Adrenal gland (tissue), 5 donors: ENCODE measurements at regions not wholly inside any gene's neighbourhood (a gene's known extent, or its start where the extent isn't known, plus 50 kb on each side); places are given as distances from the start of the nearest gene placed in this dataset.

ENCODE experiments used
- POLR2A ChIP-seq, 2 donors: fragments of 450-650 bp; IDR thresholded peaks; one replicate each; pipeline ENCODE4 v1.6.1; 2017; ENCODE audit warnings: antibody characterized with exemption in 2 of 2, mild to moderate bottlenecking in 2 of 2, moderate library complexity in 1 of 2
- TF ChIP-seq, protein P1 (sequence below), 6 experiments: fragments of 450-650 bp in 4 of 6; fragments of 200-600 bp in 2 of 6; sonication (generic) in 1 of 6; IDR thresholded peaks; 1 replicate in 5 of 6; 2 replicates in 1 of 6; pipeline versions ENCODE4 v1.5.1 to v1.8.0; 2016 to 2021; ENCODE audit warnings: antibody characterized with exemption in 6 of 6, mild to moderate bottlenecking in 2 of 6, moderate library complexity in 1 of 6
- donor health status: DM: no; HTN: no; CAD: no.

DNA sequence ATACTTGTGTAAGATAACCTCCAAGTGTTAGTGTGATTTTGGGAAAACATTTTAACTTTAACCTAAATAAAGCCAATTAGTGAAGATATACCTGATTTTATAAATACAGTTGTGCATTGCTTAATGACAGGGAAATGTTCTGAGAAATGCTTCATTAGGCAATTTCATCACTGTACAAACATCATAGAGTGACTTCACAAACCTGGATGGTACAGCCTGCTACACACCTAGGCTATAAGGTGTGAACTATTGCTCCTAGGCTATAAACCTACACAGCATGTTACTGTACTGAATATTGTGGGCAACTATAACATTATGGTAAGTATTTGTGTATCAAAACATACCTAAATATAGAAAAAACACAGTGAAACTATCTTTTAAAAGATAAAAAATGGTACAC is 166.8 kb upstream of the TARS1 start:
- TF ChIP-seq, protein P1, sequence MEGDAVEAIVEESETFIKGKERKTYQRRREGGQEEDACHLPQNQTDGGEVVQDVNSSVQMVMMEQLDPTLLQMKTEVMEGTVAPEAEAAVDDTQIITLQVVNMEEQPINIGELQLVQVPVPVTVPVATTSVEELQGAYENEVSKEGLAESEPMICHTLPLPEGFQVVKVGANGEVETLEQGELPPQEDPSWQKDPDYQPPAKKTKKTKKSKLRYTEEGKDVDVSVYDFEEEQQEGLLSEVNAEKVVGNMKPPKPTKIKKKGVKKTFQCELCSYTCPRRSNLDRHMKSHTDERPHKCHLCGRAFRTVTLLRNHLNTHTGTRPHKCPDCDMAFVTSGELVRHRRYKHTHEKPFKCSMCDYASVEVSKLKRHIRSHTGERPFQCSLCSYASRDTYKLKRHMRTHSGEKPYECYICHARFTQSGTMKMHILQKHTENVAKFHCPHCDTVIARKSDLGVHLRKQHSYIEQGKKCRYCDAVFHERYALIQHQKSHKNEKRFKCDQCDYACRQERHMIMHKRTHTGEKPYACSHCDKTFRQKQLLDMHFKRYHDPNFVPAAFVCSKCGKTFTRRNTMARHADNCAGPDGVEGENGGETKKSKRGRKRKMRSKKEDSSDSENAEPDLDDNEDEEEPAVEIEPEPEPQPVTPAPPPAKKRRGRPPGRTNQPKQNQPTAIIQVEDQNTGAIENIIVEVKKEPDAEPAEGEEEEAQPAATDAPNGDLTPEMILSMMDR (IDR thresholded peaks at IDR 0.05), result no peak
- TF ChIP-seq POLR2A (IDR thresholded peaks at IDR 0.05), result no peak
